ENCODE measurements at regions not wholly inside any gene's neighbourhood (a gene's known extent, or its start where the extent isn't known, plus 50 kb on each side); places are given as distances from the start of the nearest gene placed in this dataset.

- no peak for DNase-seq (ENCODE audit: low read depth)
Observed at GRCh38 chr16:5461574-5461973, 364.0 kb upstream of the EEF2KMT start.

GRCh38 chr16:5461141-5461540 is 363.5 kb upstream of the EEF2KMT start:
- no peak for DNase-seq (ENCODE audit: low read depth)

GRCh38 chr16:5460701-5461100 is 363.1 kb upstream of the EEF2KMT start:
- no peak for DNase-seq (ENCODE audit: low read depth)

GRCh38 chr16:5459863-5460262 is 362.3 kb upstream of the EEF2KMT start:
- DNase-seq (ENCODE audit: low read depth) = no peak

- no peak for DNase-seq (ENCODE audit: low read depth)
Observed at GRCh38 chr16:5455110-5455509, 357.5 kb upstream of the EEF2KMT start.

GRCh38 chr16:5454349-5454748 is 356.8 kb upstream of the EEF2KMT start:
- DNase-seq (ENCODE audit: low read depth) = no peak

GRCh38 chr16:5451641-5452040 is 354.0 kb upstream of the EEF2KMT start:
- no peak for DNase-seq (ENCODE audit: low read depth)

- DNase-seq (ENCODE audit: low read depth) = no peak
Observed at GRCh38 chr16:5450409-5451104, 353.0 kb upstream of the EEF2KMT start.

GRCh38 chr16:5449901-5450300 is 352.3 kb upstream of the EEF2KMT start:
- DNase-seq (ENCODE audit: low read depth) = no peak

- no peak for DNase-seq (ENCODE audit: low read depth)
Observed at GRCh38 chr16:5448798-5449197, 351.2 kb upstream of the EEF2KMT start.

GRCh38 chr16:5447734-5448133 is 350.1 kb upstream of the EEF2KMT start:
- no peak for DNase-seq (ENCODE audit: low read depth)

GRCh38 chr16:5446623-5447240 is 349.1 kb upstream of the EEF2KMT start:
- DNase-seq (ENCODE audit: low read depth) = no peak

GRCh38 chr16:5444189-5444588 is 346.6 kb upstream of the EEF2KMT start:
- DNase-seq (ENCODE audit: low read depth) = no peak

GRCh38 chr16:5442986-5443385 is 345.4 kb upstream of the EEF2KMT start:
- no peak for DNase-seq (ENCODE audit: low read depth)

GRCh38 chr16:5442054-5442453 is 344.5 kb upstream of the EEF2KMT start:
- no peak for DNase-seq (ENCODE audit: low read depth)

GRCh38 chr16:5438591-5438990 is 341.0 kb upstream of the EEF2KMT start:
- DNase-seq (ENCODE audit: low read depth) = peak; percentile 82

GRCh38 chr16:5433587-5433986 is 336.0 kb upstream of the EEF2KMT start:
- DNase-seq (ENCODE audit: low read depth) = no peak

GRCh38 chr16:5432166-5432565 is 334.6 kb upstream of the EEF2KMT start:
- no peak for DNase-seq (ENCODE audit: low read depth)

- DNase-seq (ENCODE audit: low read depth) = no peak
Observed at GRCh38 chr16:5430598-5430997, 333.0 kb upstream of the EEF2KMT start.

GRCh38 chr16:5428932-5429331 is 331.3 kb upstream of the EEF2KMT start:
- peak; percentile 50 for DNase-seq (ENCODE audit: low read depth)

- DNase-seq (ENCODE audit: low read depth) = no peak
Observed at GRCh38 chr16:5427571-5427970, 330.0 kb upstream of the EEF2KMT start.

GRCh38 chr16:5422643-5423496 is 325.3 kb upstream of the EEF2KMT start:
- DNase-seq (ENCODE audit: low read depth) = no peak
